MM.1S (cell line): ENCODE measurements at regions not wholly inside any gene's neighbourhood (a gene's known extent, or its start where the extent isn't known, plus 50 kb on each side); places are given as distances from the start of the nearest gene placed in this dataset.

Experiments used
- DNase-seq: peaks from one replicate; pipeline ENCODE4 v3.0.0-alpha.2; 2015
- H2AFZ ChIP-seq: fragments of 300-600 bp; sonication (generic); 2 replicates; pipeline ENCODE4 v1.6.0; 2016; ENCODE audit warnings: antibody characterized with exemption, low read length
- H3F3A ChIP-seq: fragments of 300-600 bp; sonication (generic); 2 replicates; pipeline ENCODE4 v1.6.1; 2016; ENCODE audit warnings: mild to moderate bottlenecking, antibody characterized with exemption, low read length, moderate library complexity, mixed read lengths; ENCODE audit not compliant: insufficient read depth
- H3K27ac ChIP-seq: fragments of 300-600 bp; sonication (generic); 2 replicates; pipeline ENCODE4 v1.5.1; 2016; ENCODE audit warnings: mild to moderate bottlenecking, low read length
- H3K27me3 ChIP-seq: fragments of 300-600 bp; sonication (generic); replicated peaks from 2 replicates; pipeline ENCODE4 v1.6.0; 2016; ENCODE audit warnings: low read length; ENCODE audit not compliant: insufficient read depth
- H3K36me3 ChIP-seq: fragments of 300-600 bp; sonication (generic); replicated peaks from 2 replicates; pipeline ENCODE4 v1.6.1; 2016; ENCODE audit warnings: mild to moderate bottlenecking, low read length, mixed read lengths; ENCODE audit not compliant: insufficient read depth
- H3K4me1 ChIP-seq: fragments of 300-600 bp; sonication (generic); 2 replicates; pipeline ENCODE4 v1.6.1; 2016; ENCODE audit warnings: low read length, mixed read lengths
- H3K4me2 ChIP-seq: fragments of 300-600 bp; sonication (generic); 2 replicates; pipeline ENCODE4 v1.6.0; 2016; ENCODE audit warnings: low read depth, low read length
- H3K4me3 ChIP-seq: fragments of 300-600 bp; sonication (generic); 2 replicates; pipeline ENCODE4 v1.5.1; 2016; ENCODE audit warnings: low read length, mixed read lengths
- H3K79me2 ChIP-seq: fragments of 300-600 bp; sonication (generic); 2 replicates; pipeline ENCODE4 v1.6.1; 2016; ENCODE audit warnings: mixed run types, low read length, mixed read lengths
- H3K9ac ChIP-seq: fragments of 300-600 bp; sonication (generic); 2 replicates; pipeline ENCODE4 v1.6.1; 2016; ENCODE audit warnings: low read length, mixed read lengths
- H3K9me2 ChIP-seq: fragments of 300-600 bp; sonication (generic); replicated peaks from 2 replicates; pipeline ENCODE4 v1.6.1; 2016; ENCODE audit warnings: mild to moderate bottlenecking, low read length, mixed read lengths; ENCODE audit not compliant: insufficient read depth
- H3K9me3 ChIP-seq: fragments of 300-600 bp; sonication (generic); replicated peaks from 2 replicates; pipeline ENCODE4 v1.6.1; 2016; ENCODE audit warnings: mild to moderate bottlenecking, low read length, mixed read lengths; ENCODE audit not compliant: insufficient read depth
- H4K20me1 ChIP-seq: fragments of 300-600 bp; sonication (generic); 2 replicates; pipeline ENCODE4 v1.6.1; 2016; ENCODE audit warnings: mild to moderate bottlenecking, low read length, moderate library complexity, mixed read lengths; ENCODE audit not compliant: insufficient read depth
- EZH2 ChIP-seq: fragments of 300-600 bp; sonication (generic); optimal IDR thresholded peaks from 2 replicates; pipeline ENCODE3; 2017; ENCODE audit warnings: low read depth, mild to moderate bottlenecking, antibody characterized with exemption, low read length, mixed read lengths
- EZH2phosphoT487 ChIP-seq: fragments of 300-600 bp; sonication (generic); IDR thresholded peaks from 2 replicates; pipeline ENCODE4 v1.6.1; 2018; ENCODE audit warnings: antibody characterized with exemption, low read length
- TF ChIP-seq, protein P1 (sequence below): fragments of 300-600 bp; sonication (generic); IDR thresholded peaks from 2 replicates; pipeline ENCODE4 v1.5.1; 2016; ENCODE audit warnings: antibody characterized with exemption, low read length, mixed read lengths

DNA sequence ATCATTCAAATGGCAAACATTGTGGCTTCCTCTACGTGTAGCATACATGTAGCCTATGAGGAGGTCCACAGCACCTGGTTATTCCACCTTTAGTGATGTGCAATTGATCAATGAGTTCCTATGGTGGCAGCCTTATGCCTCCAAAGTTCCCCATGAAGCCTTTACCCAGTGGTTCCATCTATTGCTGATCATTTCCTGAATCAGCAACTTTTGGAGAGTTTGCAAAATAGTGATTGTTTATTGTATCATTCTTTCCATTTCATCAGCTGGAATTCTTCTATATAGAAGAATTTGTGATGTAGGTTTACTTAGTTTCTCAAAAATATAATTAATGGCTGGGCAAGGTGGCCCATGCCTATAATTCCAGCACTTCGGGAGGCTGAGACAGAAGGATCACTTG is 380.2 kb upstream of the MKI67 start:
- no peaks in the 10 kb centered on the region for H3K9me3 ChIP-seq
- TF ChIP-seq EZH2phosphoT487 (no peak), EZH2 (no peak)
- TF ChIP-seq, protein P1, sequence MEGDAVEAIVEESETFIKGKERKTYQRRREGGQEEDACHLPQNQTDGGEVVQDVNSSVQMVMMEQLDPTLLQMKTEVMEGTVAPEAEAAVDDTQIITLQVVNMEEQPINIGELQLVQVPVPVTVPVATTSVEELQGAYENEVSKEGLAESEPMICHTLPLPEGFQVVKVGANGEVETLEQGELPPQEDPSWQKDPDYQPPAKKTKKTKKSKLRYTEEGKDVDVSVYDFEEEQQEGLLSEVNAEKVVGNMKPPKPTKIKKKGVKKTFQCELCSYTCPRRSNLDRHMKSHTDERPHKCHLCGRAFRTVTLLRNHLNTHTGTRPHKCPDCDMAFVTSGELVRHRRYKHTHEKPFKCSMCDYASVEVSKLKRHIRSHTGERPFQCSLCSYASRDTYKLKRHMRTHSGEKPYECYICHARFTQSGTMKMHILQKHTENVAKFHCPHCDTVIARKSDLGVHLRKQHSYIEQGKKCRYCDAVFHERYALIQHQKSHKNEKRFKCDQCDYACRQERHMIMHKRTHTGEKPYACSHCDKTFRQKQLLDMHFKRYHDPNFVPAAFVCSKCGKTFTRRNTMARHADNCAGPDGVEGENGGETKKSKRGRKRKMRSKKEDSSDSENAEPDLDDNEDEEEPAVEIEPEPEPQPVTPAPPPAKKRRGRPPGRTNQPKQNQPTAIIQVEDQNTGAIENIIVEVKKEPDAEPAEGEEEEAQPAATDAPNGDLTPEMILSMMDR, result no peak
- H3K9me2 ChIP-seq, result no peaks in the 10 kb centered on the region
- H3K4me2 ChIP-seq, result no peak overlapping the region
- H3K36me3 ChIP-seq, result no peaks in the 10 kb centered on the region
- H3K79me2 ChIP-seq, result no peaks in the 10 kb centered on the region
- H3K4me1 ChIP-seq, result no peaks in the 10 kb centered on the region
- H4K20me1 ChIP-seq, result no peaks in the 10 kb centered on the region
- no peaks in the 10 kb centered on the region for H3K27me3 ChIP-seq
- no peaks in the 10 kb centered on the region for H3F3A ChIP-seq
- H2AFZ ChIP-seq, result no peak overlapping the region
- no peak for DNase-seq
- no peak overlapping the region for H3K4me3 ChIP-seq
- H3K27ac ChIP-seq, result no peak overlapping the region
- H3K9ac ChIP-seq, result no peak overlapping the region

DNA sequence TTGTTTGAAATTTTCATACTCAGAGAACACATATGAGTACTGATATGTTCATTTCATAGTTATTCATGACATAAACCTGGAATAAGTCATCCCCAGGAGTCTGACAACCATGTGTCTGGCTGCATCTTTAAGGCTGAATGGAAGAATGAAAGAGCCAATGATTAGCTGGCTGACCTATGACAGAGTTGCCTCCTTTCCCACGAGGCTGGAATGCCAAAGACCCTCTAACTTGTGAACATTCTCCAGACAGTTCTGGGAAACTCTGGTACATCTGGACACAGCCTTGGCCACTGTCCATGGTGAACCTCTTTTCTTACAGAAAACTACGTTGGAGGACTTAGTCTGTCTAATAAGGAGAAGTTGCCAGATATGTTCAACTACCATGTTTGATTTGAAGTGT is 380.8 kb upstream of the MKI67 start:
- Histone ChIP-seq H3K27ac (no peak overlapping the region), H3K9ac (no peak overlapping the region), H3K36me3 (no peaks in the 10 kb centered on the region), H3K79me2 (no peaks in the 10 kb centered on the region), H4K20me1 (no peaks in the 10 kb centered on the region), H3K9me2 (no peaks in the 10 kb centered on the region), H3K9me3 (no peaks in the 10 kb centered on the region), H2AFZ (no peak overlapping the region), H3F3A (no peaks in the 10 kb centered on the region), H3K4me2 (no peak overlapping the region), H3K4me3 (no peak overlapping the region), H3K4me1 (no peaks in the 10 kb centered on the region), H3K27me3 (no peaks in the 10 kb centered on the region)
- TF ChIP-seq, protein P1, result no peak
- TF ChIP-seq EZH2, result no peak
- no peak for TF ChIP-seq EZH2phosphoT487
- no peak for DNase-seq

DNA sequence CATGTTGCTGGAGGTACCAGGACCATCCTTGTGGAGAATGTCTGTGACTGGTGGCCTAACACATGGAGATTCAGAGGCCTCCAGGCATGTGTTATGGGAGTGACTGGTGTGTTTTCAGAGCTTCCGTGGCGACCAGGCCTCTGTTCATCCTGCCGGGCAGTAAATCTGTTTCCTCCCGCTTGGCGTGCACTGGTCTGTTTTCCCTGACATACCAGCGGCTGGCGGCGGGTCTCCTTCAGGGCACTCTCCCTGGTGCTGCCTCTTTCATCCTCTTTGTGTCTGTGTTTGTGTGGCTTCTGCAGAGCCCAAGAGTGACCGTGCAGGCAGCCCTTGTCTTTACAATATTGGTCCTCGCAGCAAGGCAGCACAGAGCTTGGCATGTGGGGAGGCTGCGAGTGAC is 385.1 kb upstream of the MKI67 start:
- Histone ChIP-seq H4K20me1 (no peaks in the 10 kb centered on the region), H3K9ac (no peak overlapping the region), H3K27ac (no peak overlapping the region), H3K9me2 (no peaks in the 10 kb centered on the region), H3K79me2 (no peaks in the 10 kb centered on the region), H3K4me1 (no peaks in the 10 kb centered on the region), H3K4me3 (no peak overlapping the region; the same call in 1 of the 2 replicates), H3K4me2 (peak overlapping the region; percentile 53; the same call in 1 of the 2 replicates), H3K9me3 (no peaks in the 10 kb centered on the region), H2AFZ (peak overlapping the region; percentile 41), H3K27me3 (no peaks in the 10 kb centered on the region), H3F3A (no peaks in the 10 kb centered on the region), H3K36me3 (no peaks in the 10 kb centered on the region)
- TF ChIP-seq, protein P1, result no peak
- TF ChIP-seq EZH2 (no peak), EZH2phosphoT487 (no peak)
- peak; percentile 7 for DNase-seq
